ENCODE measurements at regions not wholly inside any gene's neighbourhood (a gene's known extent, or its start where the extent isn't known, plus 50 kb on each side); places are given as distances from the start of the nearest gene placed in this dataset.

DNA sequence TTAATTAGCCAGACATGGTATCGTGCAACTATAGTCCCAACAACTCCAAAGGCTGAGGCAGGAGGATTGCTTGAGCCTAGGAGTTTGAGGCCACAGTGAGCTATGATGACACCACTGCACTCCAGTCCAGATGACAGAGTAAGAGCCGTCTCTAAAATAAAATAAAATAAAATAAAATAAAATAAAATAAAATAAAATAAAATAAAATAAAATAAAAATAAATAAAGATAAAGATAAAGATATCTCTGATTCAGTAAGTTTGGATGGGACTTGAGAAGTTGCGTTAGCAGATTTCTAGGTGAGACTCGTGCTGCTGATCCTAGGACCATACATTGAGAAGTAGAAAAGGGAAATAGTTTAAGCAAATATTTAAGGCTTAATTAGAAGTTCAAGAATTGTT is 254.8 kb upstream of the FAM241A start:
- H3K36me3 ChIP-seq (ENCODE audit: control insufficient read depth, insufficient read depth, low read length): no peaks in the 10 kb centered on the region
- in situ Hi-C loops (cut with MboI) (no loop called here), intact Hi-C loops (cut with micrococcal nuclease) (no loop called here)
- no peaks in the 10 kb centered on the region for H3K4me1 ChIP-seq (replicated peaks in 1 of 2; ENCODE audit: control insufficient read depth in 2 of 2, insufficient read depth in 2 of 2, low read length in 2 of 2)
- ChIA-PET POLR2A (no interaction called here), CTCF (ENCODE audit: low intra/inter-chr PET ratio) (no interaction called here)
- H3K9me1 ChIP-seq (ENCODE audit: control insufficient read depth, insufficient read depth, low read length): no peaks in the 10 kb centered on the region
- no peak overlapping the region for H3K9ac ChIP-seq (ENCODE audit: insufficient read depth in 1 of 2, low read depth in 2 of 2, low read length in 2 of 2)
- no peaks in the 10 kb centered on the region for H3K79me2 ChIP-seq (ENCODE audit: control insufficient read depth, insufficient read depth, low read length)
- no peaks in the 10 kb centered on the region for H4K20me1 ChIP-seq (replicated peaks; ENCODE audit: control insufficient read depth, insufficient read depth, low read length)
- no peaks in the 10 kb centered on the region for H3K27me3 ChIP-seq (ENCODE audit: control insufficient read depth in 2 of 2, insufficient read depth in 2 of 2, low read length in 2 of 2)
- H3K27ac ChIP-seq (ENCODE audit: extremely low read depth, low read depth, low read length): no peak overlapping the region
- no TSS peak for BruUV-seq (replicated peaks)
- 4% methylated on average over 3 of the region's 4 CpGs for WGBS (ENCODE audit: insufficient coverage, low coverage, missing lambda C conversion rate)
- H2AFZ ChIP-seq (ENCODE audit: low read depth, low read length): no peak overlapping the region
- no peaks in the 10 kb centered on the region; the same call in 1 of the 2 replicates for H3K9me3 ChIP-seq (replicated peaks; ENCODE audit: control insufficient read depth, insufficient read depth, low read depth, low read length)
- FAIRE-seq (no peak), ATAC-seq (no peak), DNase-seq (ENCODE audit: extremely low read depth in 1 of 4, low spot score in 3 of 4) (no peak)
- no peak overlapping the region for H3K4me2 ChIP-seq (ENCODE audit: insufficient read depth, low read length)
- H3K4me3 ChIP-seq: no peak overlapping the region
- TF ChIP-seq ZSCAN29 (IDR thresholded peaks at IDR 0.05) (no peak), ZNF717 (CRISPR knock-in tag; IDR thresholded peaks at IDR 0.05) (no peak)
- TF ChIP-seq, protein P1, sequence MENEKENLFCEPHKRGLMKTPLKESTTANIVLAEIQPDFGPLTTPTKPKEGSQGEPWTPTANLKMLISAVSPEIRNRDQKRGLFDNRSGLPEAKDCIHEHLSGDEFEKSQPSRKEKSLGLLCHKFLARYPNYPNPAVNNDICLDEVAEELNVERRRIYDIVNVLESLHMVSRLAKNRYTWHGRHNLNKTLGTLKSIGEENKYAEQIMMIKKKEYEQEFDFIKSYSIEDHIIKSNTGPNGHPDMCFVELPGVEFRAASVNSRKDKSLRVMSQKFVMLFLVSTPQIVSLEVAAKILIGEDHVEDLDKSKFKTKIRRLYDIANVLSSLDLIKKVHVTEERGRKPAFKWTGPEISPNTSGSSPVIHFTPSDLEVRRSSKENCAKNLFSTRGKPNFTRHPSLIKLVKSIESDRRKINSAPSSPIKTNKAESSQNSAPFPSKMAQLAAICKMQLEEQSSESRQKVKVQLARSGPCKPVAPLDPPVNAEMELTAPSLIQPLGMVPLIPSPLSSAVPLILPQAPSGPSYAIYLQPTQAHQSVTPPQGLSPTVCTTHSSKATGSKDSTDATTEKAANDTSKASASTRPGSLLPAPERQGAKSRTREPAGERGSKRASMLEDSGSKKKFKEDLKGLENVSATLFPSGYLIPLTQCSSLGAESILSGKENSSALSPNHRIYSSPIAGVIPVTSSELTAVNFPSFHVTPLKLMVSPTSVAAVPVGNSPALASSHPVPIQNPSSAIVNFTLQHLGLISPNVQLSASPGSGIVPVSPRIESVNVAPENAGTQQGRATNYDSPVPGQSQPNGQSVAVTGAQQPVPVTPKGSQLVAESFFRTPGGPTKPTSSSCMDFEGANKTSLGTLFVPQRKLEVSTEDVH (IDR thresholded peaks at IDR 0.05; ENCODE audit: low read depth, partially characterized antibody): no peak
- TF ChIP-seq, protein P2, sequence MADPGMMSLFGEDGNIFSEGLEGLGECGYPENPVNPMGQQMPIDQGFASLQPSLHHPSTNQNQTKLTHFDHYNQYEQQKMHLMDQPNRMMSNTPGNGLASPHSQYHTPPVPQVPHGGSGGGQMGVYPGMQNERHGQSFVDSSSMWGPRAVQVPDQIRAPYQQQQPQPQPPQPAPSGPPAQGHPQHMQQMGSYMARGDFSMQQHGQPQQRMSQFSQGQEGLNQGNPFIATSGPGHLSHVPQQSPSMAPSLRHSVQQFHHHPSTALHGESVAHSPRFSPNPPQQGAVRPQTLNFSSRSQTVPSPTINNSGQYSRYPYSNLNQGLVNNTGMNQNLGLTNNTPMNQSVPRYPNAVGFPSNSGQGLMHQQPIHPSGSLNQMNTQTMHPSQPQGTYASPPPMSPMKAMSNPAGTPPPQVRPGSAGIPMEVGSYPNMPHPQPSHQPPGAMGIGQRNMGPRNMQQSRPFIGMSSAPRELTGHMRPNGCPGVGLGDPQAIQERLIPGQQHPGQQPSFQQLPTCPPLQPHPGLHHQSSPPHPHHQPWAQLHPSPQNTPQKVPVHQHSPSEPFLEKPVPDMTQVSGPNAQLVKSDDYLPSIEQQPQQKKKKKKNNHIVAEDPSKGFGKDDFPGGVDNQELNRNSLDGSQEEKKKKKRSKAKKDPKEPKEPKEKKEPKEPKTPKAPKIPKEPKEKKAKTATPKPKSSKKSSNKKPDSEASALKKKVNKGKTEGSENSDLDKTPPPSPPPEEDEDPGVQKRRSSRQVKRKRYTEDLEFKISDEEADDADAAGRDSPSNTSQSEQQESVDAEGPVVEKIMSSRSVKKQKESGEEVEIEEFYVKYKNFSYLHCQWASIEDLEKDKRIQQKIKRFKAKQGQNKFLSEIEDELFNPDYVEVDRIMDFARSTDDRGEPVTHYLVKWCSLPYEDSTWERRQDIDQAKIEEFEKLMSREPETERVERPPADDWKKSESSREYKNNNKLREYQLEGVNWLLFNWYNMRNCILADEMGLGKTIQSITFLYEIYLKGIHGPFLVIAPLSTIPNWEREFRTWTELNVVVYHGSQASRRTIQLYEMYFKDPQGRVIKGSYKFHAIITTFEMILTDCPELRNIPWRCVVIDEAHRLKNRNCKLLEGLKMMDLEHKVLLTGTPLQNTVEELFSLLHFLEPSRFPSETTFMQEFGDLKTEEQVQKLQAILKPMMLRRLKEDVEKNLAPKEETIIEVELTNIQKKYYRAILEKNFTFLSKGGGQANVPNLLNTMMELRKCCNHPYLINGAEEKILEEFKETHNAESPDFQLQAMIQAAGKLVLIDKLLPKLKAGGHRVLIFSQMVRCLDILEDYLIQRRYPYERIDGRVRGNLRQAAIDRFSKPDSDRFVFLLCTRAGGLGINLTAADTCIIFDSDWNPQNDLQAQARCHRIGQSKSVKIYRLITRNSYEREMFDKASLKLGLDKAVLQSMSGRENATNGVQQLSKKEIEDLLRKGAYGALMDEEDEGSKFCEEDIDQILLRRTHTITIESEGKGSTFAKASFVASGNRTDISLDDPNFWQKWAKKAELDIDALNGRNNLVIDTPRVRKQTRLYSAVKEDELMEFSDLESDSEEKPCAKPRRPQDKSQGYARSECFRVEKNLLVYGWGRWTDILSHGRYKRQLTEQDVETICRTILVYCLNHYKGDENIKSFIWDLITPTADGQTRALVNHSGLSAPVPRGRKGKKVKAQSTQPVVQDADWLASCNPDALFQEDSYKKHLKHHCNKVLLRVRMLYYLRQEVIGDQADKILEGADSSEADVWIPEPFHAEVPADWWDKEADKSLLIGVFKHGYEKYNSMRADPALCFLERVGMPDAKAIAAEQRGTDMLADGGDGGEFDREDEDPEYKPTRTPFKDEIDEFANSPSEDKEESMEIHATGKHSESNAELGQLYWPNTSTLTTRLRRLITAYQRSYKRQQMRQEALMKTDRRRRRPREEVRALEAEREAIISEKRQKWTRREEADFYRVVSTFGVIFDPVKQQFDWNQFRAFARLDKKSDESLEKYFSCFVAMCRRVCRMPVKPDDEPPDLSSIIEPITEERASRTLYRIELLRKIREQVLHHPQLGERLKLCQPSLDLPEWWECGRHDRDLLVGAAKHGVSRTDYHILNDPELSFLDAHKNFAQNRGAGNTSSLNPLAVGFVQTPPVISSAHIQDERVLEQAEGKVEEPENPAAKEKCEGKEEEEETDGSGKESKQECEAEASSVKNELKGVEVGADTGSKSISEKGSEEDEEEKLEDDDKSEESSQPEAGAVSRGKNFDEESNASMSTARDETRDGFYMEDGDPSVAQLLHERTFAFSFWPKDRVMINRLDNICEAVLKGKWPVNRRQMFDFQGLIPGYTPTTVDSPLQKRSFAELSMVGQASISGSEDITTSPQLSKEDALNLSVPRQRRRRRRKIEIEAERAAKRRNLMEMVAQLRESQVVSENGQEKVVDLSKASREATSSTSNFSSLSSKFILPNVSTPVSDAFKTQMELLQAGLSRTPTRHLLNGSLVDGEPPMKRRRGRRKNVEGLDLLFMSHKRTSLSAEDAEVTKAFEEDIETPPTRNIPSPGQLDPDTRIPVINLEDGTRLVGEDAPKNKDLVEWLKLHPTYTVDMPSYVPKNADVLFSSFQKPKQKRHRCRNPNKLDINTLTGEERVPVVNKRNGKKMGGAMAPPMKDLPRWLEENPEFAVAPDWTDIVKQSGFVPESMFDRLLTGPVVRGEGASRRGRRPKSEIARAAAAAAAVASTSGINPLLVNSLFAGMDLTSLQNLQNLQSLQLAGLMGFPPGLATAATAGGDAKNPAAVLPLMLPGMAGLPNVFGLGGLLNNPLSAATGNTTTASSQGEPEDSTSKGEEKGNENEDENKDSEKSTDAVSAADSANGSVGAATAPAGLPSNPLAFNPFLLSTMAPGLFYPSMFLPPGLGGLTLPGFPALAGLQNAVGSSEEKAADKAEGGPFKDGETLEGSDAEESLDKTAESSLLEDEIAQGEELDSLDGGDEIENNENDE (IDR thresholded peaks at IDR 0.05; ENCODE audit: low read depth, low read length): no peak
